K562 (cell line): ENCODE measurements at regions not wholly inside any gene's neighbourhood (a gene's known extent, or its start where the extent isn't known, plus 50 kb on each side); places are given as distances from the start of the nearest gene placed in this dataset.

Experiments used
- ATAC-seq: fragments of 200-7000 bp; cut with Tn5 transposase; 3 replicates; pipeline ENCODE4 v1.9.1; 2020; ENCODE audit warnings: moderate library complexity
- BruUV-seq: library from RNA; stranded (reverse); fragments of 400-500 nt; replicated peaks from 2 replicates; lab custom pipeline; 2021; lab: Mats Ljungman, UMichigan
- CTCF ChIA-PET: fragments of 300-600 bp; formaldehyde crosslinking; extraction: SDS; loops from one replicate; lab custom pipeline; 2021; ENCODE audit warnings: low intra/inter-chr PET ratio; lab: Yijun Ruan, JAX
- POLR2A ChIA-PET: fragments of 300-600, 350-650 bp; sonication (Branson Sonifier 250); formaldehyde crosslinking; extraction: SDS; loops from one replicate; lab custom pipeline; 2021; ENCODE audit warnings: antibody characterized with exemption, inconsistent platforms; lab: Yijun Ruan, JAX
- DNase-seq, 4 experiments: peaks; one replicate each; pipeline versions ENCODE4 v3.0.0 to v3.0.0-alpha.2; 2011 to 2018; ENCODE audit warnings: low spot score in 3 of 4, mixed read lengths in 3 of 4; ENCODE audit errors: extremely low read depth in 1 of 4
- FAIRE-seq: peaks from 2 replicates; lab custom pipeline; 2011; peaks lifted over from hg19 to GRCh38; lab: Jason Lieb, UNC
- H2AFZ ChIP-seq: 2 replicates; pipeline ENCODE4 v1.6.0; 2011; ENCODE audit warnings: low read depth, low read length, control low read depth, inconsistent platforms
- H3K27ac ChIP-seq: fragments of 200-600 bp; 3 replicates; pipeline ENCODE4 v1.8.0; 2011; ENCODE audit warnings: low read depth, mild to moderate bottlenecking, control low read depth, inconsistent platforms, low read length, moderate library complexity, mixed read lengths; ENCODE audit errors: extremely low read depth
- H3K27me3 ChIP-seq, 2 experiments: fragments of 300-600 bp in 1 of 2; 2 replicates in 1 of 2; 3 replicates in 1 of 2; pipeline versions ENCODE4 v1.6.0 to v1.8.0; 2011; ENCODE audit warnings: inconsistent platforms in 2 of 2, low read length in 2 of 2, mild to moderate bottlenecking in 1 of 2, mixed read lengths in 1 of 2, moderate library complexity in 1 of 2; ENCODE audit not compliant: control insufficient read depth in 2 of 2, insufficient read depth in 2 of 2
- H3K36me3 ChIP-seq: fragments of 300-600 bp; 3 replicates; pipeline ENCODE4 v1.8.0; 2011; ENCODE audit warnings: mild to moderate bottlenecking, low read length, inconsistent platforms; ENCODE audit not compliant: control insufficient read depth, insufficient read depth
- H3K4me1 ChIP-seq, 2 experiments: fragments of 200-600 bp in 1 of 2; replicated peaks in 1 of 2; 2 replicates in 1 of 2; 3 replicates in 1 of 2; pipeline versions ENCODE4 v1.5.1 to v1.8.0; 2011; ENCODE audit warnings: inconsistent platforms in 2 of 2, low read length in 2 of 2, mild to moderate bottlenecking in 1 of 2, mixed read lengths in 1 of 2, moderate library complexity in 1 of 2; ENCODE audit not compliant: control insufficient read depth in 2 of 2, insufficient read depth in 2 of 2
- H3K4me2 ChIP-seq: 2 replicates; pipeline ENCODE4 v1.6.1; 2011; ENCODE audit warnings: low read length, control low read depth, inconsistent platforms, mixed read lengths; ENCODE audit not compliant: insufficient read depth
- H3K4me3 ChIP-seq: fragments of 200-600 bp; sonication (generic), shearing (Covaris generic); 2 replicates; pipeline ENCODE4 v1.5.1; 2016; ENCODE audit warnings: control low read depth, inconsistent platforms
- H3K79me2 ChIP-seq: fragments of 200-600 bp; 3 replicates; pipeline ENCODE4 v1.8.0; 2011; ENCODE audit warnings: low read length, inconsistent platforms; ENCODE audit not compliant: control insufficient read depth, insufficient read depth
- H3K9ac ChIP-seq, 2 experiments: 2 replicates each; pipeline versions ENCODE4 v1.6.0 to v1.6.1; 2011; ENCODE audit warnings: low read depth in 2 of 2, low read length in 2 of 2, control low read depth in 1 of 2, inconsistent platforms in 1 of 2, mild to moderate bottlenecking in 1 of 2, mixed read lengths in 1 of 2; ENCODE audit not compliant: insufficient read depth in 1 of 2
- H3K9me1 ChIP-seq: one replicate; pipeline ENCODE4 v1.6.0; 2011; ENCODE audit warnings: inconsistent platforms, mild to moderate bottlenecking, low read length, moderate library complexity; ENCODE audit not compliant: control insufficient read depth, insufficient read depth
- H3K9me3 ChIP-seq: replicated peaks from 2 replicates; pipeline ENCODE4 v1.5.1; 2011; ENCODE audit warnings: low read depth, low read length, inconsistent platforms; ENCODE audit not compliant: control insufficient read depth, insufficient read depth
- H4K20me1 ChIP-seq: replicated peaks from 2 replicates; pipeline ENCODE4 v1.6.1; 2011; ENCODE audit warnings: low read length, inconsistent platforms, mixed read lengths; ENCODE audit not compliant: control insufficient read depth, insufficient read depth
- CTBP1 ChIP-seq: fragments of 450-650 bp; IDR thresholded peaks from 2 replicates; pipeline ENCODE4 v1.6.1; 2016; ENCODE audit warnings: borderline replicate concordance
- DNMT1 ChIP-seq: fragments of 450-650 bp; IDR thresholded peaks from 2 replicates; pipeline ENCODE4 v1.6.1; 2016; ENCODE audit warnings: antibody characterized with exemption, mild to moderate bottlenecking
- ELF4 ChIP-seq: fragments of 450-650 bp; formaldehyde crosslinking; IDR thresholded peaks from 2 replicates; pipeline ENCODE4 v1.4.0; 2022; ENCODE audit warnings: missing genetic modification characterization
- FIP1L1 ChIP-seq: fragments of 200-400 bp; formaldehyde crosslinking; IDR thresholded peaks from 2 replicates; pipeline ENCODE4 v1.6.1; 2018; ENCODE audit warnings: mild to moderate bottlenecking, low read depth, low read length; ENCODE audit not compliant: poor library complexity, severe bottlenecking
- PTBP1 ChIP-seq: fragments of 200-400 bp; formaldehyde crosslinking; IDR thresholded peaks from 2 replicates; pipeline ENCODE4 v1.6.1; 2017; ENCODE audit warnings: low read depth, low read length
- SMAD1 ChIP-seq: fragments of 150-350 bp; IDR thresholded peaks from 2 replicates; pipeline ENCODE4 v1.6.1; 2014; ENCODE audit warnings: low read length, low read depth; ENCODE audit not compliant: partially characterized antibody
- XRCC5 ChIP-seq: fragments of 200-400 bp; formaldehyde crosslinking; IDR thresholded peaks from 2 replicates; pipeline ENCODE4 v1.6.1; 2017; ENCODE audit warnings: low read depth, mild to moderate bottlenecking, low read length
- ZFP36 ChIP-seq: fragments of 150-350 bp; IDR thresholded peaks from 2 replicates; pipeline ENCODE4 v1.6.1; 2018; ENCODE audit warnings: low read length, low read depth; ENCODE audit not compliant: partially characterized antibody
- ZNF431 ChIP-seq: sonication (generic); formaldehyde crosslinking; IDR thresholded peaks from 2 replicates; pipeline ENCODE4 v1.8.0; 2022; ENCODE audit warnings: mild to moderate bottlenecking, missing genetic modification reagents
- WGBS: fragments of 100-300 bp; shearing (Covaris generic); methylation state at CpG from one replicate; pipeline ENCODE4 v1.1.6; 2016; ENCODE audit warnings: low coverage, mixed read lengths; ENCODE audit not compliant: insufficient coverage; ENCODE audit errors: missing lambda C conversion rate; 5-methylcytosine and 5-hydroxymethylcytosine counted together
- in situ Hi-C: fragments of 300-500 bp; cut with MboI; formaldehyde crosslinking; loops from 4 replicates; pipeline ENCODE4 v1.15.0; 2018; ENCODE audit warnings: inconsistent platforms, mixed read lengths
- intact Hi-C: fragments of 100-400 bp; cut with micrococcal nuclease; formaldehyde crosslinking; loops from 2 replicates; pipeline ENCODE4 v1.14.2; 2022
- TF ChIP-seq, protein P1 (sequence below): sonication (generic); formaldehyde crosslinking; IDR thresholded peaks from 2 replicates; pipeline ENCODE4 v1.9.0; 2022; ENCODE audit warnings: mild to moderate bottlenecking, missing genetic modification reagents

DNA sequence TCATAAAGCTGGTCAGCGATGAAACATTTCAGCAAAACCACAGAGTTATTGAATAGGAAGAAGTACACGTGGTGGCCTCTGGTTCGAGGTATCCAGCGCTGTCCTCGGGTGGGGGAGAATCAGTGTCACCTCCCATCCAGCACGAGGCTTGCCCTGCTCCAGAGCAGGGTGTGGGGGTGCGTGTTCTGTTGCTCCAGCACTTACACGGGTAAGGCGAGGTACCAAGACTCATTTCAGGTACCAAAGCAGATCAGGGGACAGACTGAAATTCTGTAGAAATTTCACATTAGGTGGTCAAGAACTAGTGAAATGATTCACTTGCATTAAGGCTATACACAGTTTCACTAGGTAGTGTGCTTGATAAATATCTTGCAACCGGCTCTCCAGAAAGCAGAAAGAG, 164.2 kb upstream of the SOX1 start:
- CTCF ChIA-PET, result no interaction called here
- no peak for FAIRE-seq
- no peak for TF ChIP-seq ZFP36
- peaks cover 0 to 5% of the 10 kb centered on the region in 2 experiments; a peak in 2 of 5 replicates for H3K4me1 ChIP-seq
- H3K9me1 ChIP-seq, result no peaks in the 10 kb centered on the region
- ATAC-seq, result no peak
- POLR2A ChIA-PET, result interaction anchor here (0.6 kb wide), 1 partner anchor 442 kb away, joined by 4 read pairs; no protein-coding TSS in a partner anchor
- H3K9me3 ChIP-seq, result no peaks in the 10 kb centered on the region
- no TSS peak for BruUV-seq
- no peaks in the 10 kb centered on the region for H3K36me3 ChIP-seq
- no peak for DNase-seq
- in situ Hi-C loops, result no loop called here
- H3K79me2 ChIP-seq, result no peaks in the 10 kb centered on the region
- H3K4me2 ChIP-seq, result no peak overlapping the region
- H2AFZ ChIP-seq, result no peak overlapping the region
- H3K4me3 ChIP-seq, result no peak overlapping the region
- intact Hi-C loops, result no loop called here
- H3K27me3 ChIP-seq, result peaks cover 0 to 21% of the 10 kb centered on the region in 2 experiments; a peak in 2 of 5 replicates
- WGBS, result 1% methylated on average over 7 of the region's 10 CpGs
- H3K9ac ChIP-seq, result no peak overlapping the region
- no peak overlapping the region for H3K27ac ChIP-seq
- H4K20me1 ChIP-seq, result no peaks in the 10 kb centered on the region

DNA sequence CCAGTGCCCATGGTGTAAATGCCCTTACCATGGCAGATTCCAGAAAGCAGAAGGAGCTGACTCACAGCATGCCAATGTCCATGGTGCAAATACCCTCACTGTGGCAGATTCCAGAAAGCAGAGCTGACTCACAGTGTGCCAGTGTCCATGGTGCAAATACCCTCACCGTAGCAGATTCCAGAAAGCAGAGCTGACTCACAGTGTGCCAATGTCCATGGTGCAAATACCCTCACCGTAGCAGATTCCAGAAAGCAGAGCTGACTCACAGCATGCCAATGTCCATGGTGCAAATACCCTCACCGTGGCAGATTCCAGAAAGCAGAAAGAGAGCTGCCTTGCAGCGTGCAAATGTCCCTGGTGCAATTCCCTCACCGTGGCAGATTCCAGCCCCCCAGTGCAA, 163.8 kb upstream of the SOX1 start:
- TF ChIP-seq DNMT1 (no peak), ZNF431 (no peak), XRCC5 (no peak), CTBP1 (no peak), SMAD1 (no peak), ELF4 (no peak), PTBP1 (no peak), FIP1L1 (no peak)
- TF ChIP-seq, protein P1, sequence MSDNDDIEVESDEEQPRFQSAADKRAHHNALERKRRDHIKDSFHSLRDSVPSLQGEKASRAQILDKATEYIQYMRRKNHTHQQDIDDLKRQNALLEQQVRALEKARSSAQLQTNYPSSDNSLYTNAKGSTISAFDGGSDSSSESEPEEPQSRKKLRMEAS (CRISPR knock-in tag), result no peak
- no peak overlapping the region for H2AFZ ChIP-seq
- H3K9me3 ChIP-seq, result no peaks in the 10 kb centered on the region
- no peaks in the 10 kb centered on the region for H3K79me2 ChIP-seq
- peaks cover 0 to 21% of the 10 kb centered on the region in 2 experiments; a peak in 2 of 5 replicates for H3K27me3 ChIP-seq
- ChIA-PET CTCF (no interaction called here), POLR2A (no interaction called here)
- no TSS peak for BruUV-seq
- H3K36me3 ChIP-seq, result no peaks in the 10 kb centered on the region
- no peaks in the 10 kb centered on the region for H4K20me1 ChIP-seq
- 0% methylated on average over 2 of the region's 5 CpGs for WGBS
- no peak overlapping the region for H3K4me2 ChIP-seq
- H3K9me1 ChIP-seq, result no peaks in the 10 kb centered on the region
- FAIRE-seq (no peak), DNase-seq (no peak), ATAC-seq (no peak)
- no peak overlapping the region for H3K9ac ChIP-seq
- in situ Hi-C loops (no loop called here), intact Hi-C loops (no loop called here)
- H3K27ac ChIP-seq, result no peak overlapping the region
- H3K4me1 ChIP-seq, result peaks cover 0 to 5% of the 10 kb centered on the region in 2 experiments; a peak in 2 of 5 replicates
- H3K4me3 ChIP-seq, result no peak overlapping the region
